HCT116 (cell line): ENCODE measurements at regions not wholly inside any gene's neighbourhood (a gene's known extent, or its start where the extent isn't known, plus 50 kb on each side); places are given as distances from the start of the nearest gene placed in this dataset.

Experiments used
- ATAC-seq: fragments of 200-7000 bp; cut with Tn5 transposase; 2 replicates; pipeline ENCODE4 v1.9.1; 2020; ENCODE audit warnings: mild to moderate bottlenecking, moderate library complexity
- BruUV-seq: library from RNA; stranded (reverse); fragments of 400-500 nt; replicated peaks from 2 replicates; lab custom pipeline; 2021; lab: Mats Ljungman, UMichigan
- CTCF ChIA-PET: fragments of 300-600 bp; sonication (Branson Sonifier 250); formaldehyde crosslinking; loops from one replicate; lab custom pipeline; 2021; ENCODE audit warnings: antibody characterized with exemption; lab: Charles Lee
- POLR2A ChIA-PET: fragments of 300-600, 350-600 bp; sonication (Branson Sonifier 250); formaldehyde crosslinking; loops from one replicate; lab custom pipeline; 2021; ENCODE audit warnings: antibody characterized with exemption; lab: Charles Lee
- RAD21 ChIA-PET, 2 experiments: fragments of 300-600 bp; sonication (Branson Sonifier 250); formaldehyde crosslinking; loops; one replicate each; lab custom pipeline; 2023; ENCODE audit warnings: low total read pairs in 2 of 2; ENCODE audit not compliant: uncharacterized antibody in 2 of 2, unreplicated experiment in 2 of 2, low non-redundant PET in 1 of 2; lab: Charles Lee
- DNase-seq: peaks from one replicate; pipeline ENCODE4 v3.0.0-alpha.2; 2010; ENCODE audit warnings: low read depth, low spot score
- H2AFZ ChIP-seq: fragments of 200-600 bp; shearing (Covaris generic), sonication (generic); 2 replicates; pipeline ENCODE4 v1.6.1; 2017; ENCODE audit warnings: low read depth, mixed run types, mixed read lengths, antibody characterized with exemption, low read length; ENCODE audit not compliant: poor library complexity, severe bottlenecking
- H3K27ac ChIP-seq: 2 replicates; pipeline ENCODE4 v1.5.1; 2012; ENCODE audit warnings: low read depth, low read length
- H3K27me3 ChIP-seq: fragments of 200-600 bp; sonication (generic); 2 replicates; pipeline ENCODE4 v1.6.1; 2016; ENCODE audit warnings: mixed run types, low read length, mixed read lengths; ENCODE audit not compliant: insufficient read depth
- H3K36me3 ChIP-seq, 2 experiments: fragments of 200-500 bp in 1 of 2; fragments of 200-600 bp in 1 of 2; sonication (Bioruptor generic) in 1 of 2; sonication (generic) in 1 of 2; 2 replicates each; pipeline versions ENCODE4 v1.5.1 to v1.6.1; 2014 to 2016; ENCODE audit warnings: low read length in 2 of 2, inconsistent platforms in 1 of 2, mixed read lengths in 1 of 2, mixed run types in 1 of 2; ENCODE audit not compliant: insufficient read depth in 2 of 2, control insufficient read depth in 1 of 2
- H3K4me1 ChIP-seq, 2 experiments: fragments of 200-600 bp in 1 of 2; sonication (generic) in 1 of 2; 2 replicates each; pipeline versions ENCODE4 v1.5.1 to v1.6.1; 2012 to 2017; ENCODE audit warnings: low read length in 2 of 2, inconsistent platforms in 1 of 2, mild to moderate bottlenecking in 1 of 2, mixed read lengths in 1 of 2, mixed run types in 1 of 2, moderate library complexity in 1 of 2; ENCODE audit not compliant: insufficient read depth in 2 of 2, control insufficient read depth in 1 of 2
- H3K4me2 ChIP-seq: fragments of 200-600 bp; sonication (generic); 2 replicates; pipeline ENCODE4 v1.6.1; 2017; ENCODE audit warnings: mixed run types, low read length, mixed read lengths
- H3K4me3 ChIP-seq, 2 experiments: fragments of 200-600 bp in 1 of 2; sonication (generic) in 1 of 2; replicated peaks in 1 of 2; 2 replicates each; pipeline ENCODE4 v1.5.1; 2011 to 2016; ENCODE audit warnings: low read length in 2 of 2, control low read depth in 1 of 2, low read depth in 1 of 2, mild to moderate bottlenecking in 1 of 2, mixed read lengths in 1 of 2, mixed run types in 1 of 2
- H3K79me2 ChIP-seq: fragments of 200-600 bp; sonication (generic); 2 replicates; pipeline ENCODE4 v1.6.1; 2017; ENCODE audit warnings: mild to moderate bottlenecking, mixed run types, low read length, moderate library complexity, mixed read lengths; ENCODE audit not compliant: insufficient read depth
- H3K9ac ChIP-seq: fragments of 200-600 bp; sonication (generic); 2 replicates; pipeline ENCODE4 v1.6.1; 2016; ENCODE audit warnings: low read length, mixed read lengths
- H3K9me2 ChIP-seq: fragments of 200-600 bp; sonication (generic), shearing (Covaris generic); 2 replicates; pipeline ENCODE4 v1.6.1; 2017; ENCODE audit warnings: mixed run types, mild to moderate bottlenecking, moderate library complexity; ENCODE audit not compliant: insufficient read depth
- H3K9me3 ChIP-seq, 2 experiments: fragments of 200-500 bp in 1 of 2; fragments of 200-600 bp in 1 of 2; sonication (Bioruptor generic) in 1 of 2; sonication (generic) in 1 of 2; 2 replicates each; pipeline ENCODE4 v1.6.1; 2014 to 2017; ENCODE audit warnings: low read length in 2 of 2, mixed read lengths in 2 of 2, inconsistent platforms in 1 of 2, low read depth in 1 of 2, mild to moderate bottlenecking in 1 of 2, mixed run types in 1 of 2, moderate library complexity in 1 of 2; ENCODE audit not compliant: control insufficient read depth in 1 of 2, insufficient read depth in 1 of 2
- H4K20me1 ChIP-seq: fragments of 200-600 bp; sonication (generic), shearing (Covaris generic); 2 replicates; pipeline ENCODE4 v1.6.1; 2017; ENCODE audit warnings: mixed run types, mild to moderate bottlenecking, moderate library complexity; ENCODE audit not compliant: insufficient read depth
- ATF3 ChIP-seq: IDR thresholded peaks from 2 replicates; pipeline ENCODE4 v1.6.1; 2012
- CEBPB ChIP-seq: IDR thresholded peaks from 2 replicates; pipeline ENCODE4 v1.6.1; 2012; ENCODE audit warnings: low read depth
- EGR1 ChIP-seq: IDR thresholded peaks from 2 replicates; pipeline ENCODE4 v1.6.1; 2012; ENCODE audit warnings: low read depth
- EZH2phosphoT487 ChIP-seq: fragments of 200-600 bp; IDR thresholded peaks from 2 replicates; pipeline ENCODE4 v1.6.1; 2018; ENCODE audit warnings: antibody characterized with exemption, borderline replicate concordance
- FOSL1 ChIP-seq: IDR thresholded peaks from 2 replicates; pipeline ENCODE4 v1.6.1; 2012; ENCODE audit warnings: low read depth
- POLR2A ChIP-seq: IDR thresholded peaks from 2 replicates; pipeline ENCODE4 v1.7.0; 2011; ENCODE audit warnings: borderline replicate concordance; ENCODE audit not compliant: insufficient read depth, insufficient read length; ENCODE audit errors: extremely low read depth
- REST ChIP-seq: IDR thresholded peaks from 2 replicates; pipeline ENCODE4 v1.6.1; 2012; ENCODE audit warnings: low read depth
- SIN3A ChIP-seq: IDR thresholded peaks from 2 replicates; pipeline ENCODE4 v1.6.1; 2012; ENCODE audit warnings: low read depth
- SP1 ChIP-seq: IDR thresholded peaks from 2 replicates; pipeline ENCODE4 v1.6.1; 2012; ENCODE audit warnings: low read depth
- SRF ChIP-seq: IDR thresholded peaks from 2 replicates; pipeline ENCODE4 v1.6.1; 2012; ENCODE audit warnings: low read depth
- TCF7L2 ChIP-seq: IDR thresholded peaks from 2 replicates; pipeline ENCODE4 v1.7.0; 2011; ENCODE audit warnings: borderline replicate concordance, inconsistent platforms; ENCODE audit not compliant: insufficient read depth, insufficient read length; ENCODE audit errors: extremely low read depth
- ZBTB33 ChIP-seq: IDR thresholded peaks from 2 replicates; pipeline ENCODE4 v1.6.1; 2011; ENCODE audit warnings: mild to moderate bottlenecking, low read length, moderate library complexity; ENCODE audit not compliant: insufficient replicate concordance; ENCODE audit errors: extremely low read depth
- ZNF274 ChIP-seq: fragments of 200-500 bp; sonication (Bioruptor generic); IDR thresholded peaks from 2 replicates; pipeline ENCODE4 v1.6.1; 2014; ENCODE audit warnings: mild to moderate bottlenecking, low read depth, low read length, inconsistent platforms
- intact Hi-C: fragments of 100-400 bp; cut with micrococcal nuclease; formaldehyde crosslinking; loops from 2 replicates; pipeline ENCODE4 v1.10.0; 2022

GRCh38 chr16:86739178-86739577 lies 160.8 kb downstream of the FOXL1 start:
- CTCF ChIA-PET: no interaction called here
- BruUV-seq: no TSS peak

More at GRCh38 chr16:86739178-86739577, 160.8 kb downstream of the FOXL1 start:
- RAD21 ChIA-PET: no interaction called here
- no peaks in the 10 kb centered on the region for H3K79me2 ChIP-seq
- no peaks in the 10 kb centered on the region for H3K9me3 ChIP-seq
- TF ChIP-seq ZBTB33 (no peak), CEBPB (no peak), REST (no peak), EGR1 (no peak), ATF3 (no peak), TCF7L2 (no peak), SIN3A (no peak), ZNF274 (no peak), POLR2A (no peak), EZH2phosphoT487 (no peak), SP1 (no peak), SRF (no peak), FOSL1 (no peak)
- TF ChIP-seq, all 23 proteins: peak for 0
- Histone ChIP-seq H3K4me3 (no peak overlapping the region), H3K27me3 (no peaks in the 10 kb centered on the region; the same call in 1 of the 2 replicates), H3K9me2 (no peaks in the 10 kb centered on the region), H3K4me1 (peaks cover 2 to 7% of the 10 kb centered on the region in 2 experiments; a peak in 3 of 4 replicates), H4K20me1 (no peaks in the 10 kb centered on the region), H3K9ac (no peak overlapping the region), H2AFZ (no peak overlapping the region), H3K4me2 (no peak overlapping the region), H3K36me3 (no peaks in the 10 kb centered on the region), H3K27ac (no peak overlapping the region)
- POLR2A ChIA-PET: no interaction called here
- ATAC-seq (no peak), DNase-seq (no peak)
- intact Hi-C loops: no loop called here
